ENCODE measurements at regions not wholly inside any gene's neighbourhood (a gene's known extent, or its start where the extent isn't known, plus 50 kb on each side); places are given as distances from the start of the nearest gene placed in this dataset.

DNA sequence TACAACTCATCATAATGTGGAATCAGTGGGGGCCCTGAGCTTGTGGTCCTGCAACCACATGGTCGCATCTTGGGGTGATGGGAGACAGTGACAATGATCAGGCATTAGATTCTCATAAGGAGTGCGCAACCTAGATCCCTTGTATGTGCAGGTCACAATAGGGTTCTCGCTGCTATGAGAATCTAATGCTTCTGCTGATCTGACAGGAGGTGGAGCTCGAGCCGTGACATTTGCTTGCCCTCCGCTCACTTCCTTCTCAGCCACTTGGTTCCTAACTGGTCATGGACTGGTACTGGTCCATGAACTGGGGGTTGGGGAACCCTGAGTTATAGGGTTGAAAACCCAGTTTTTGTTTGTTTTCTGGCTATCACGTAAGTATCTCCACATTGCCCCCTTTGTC lies 1290.9 kb upstream of the ATXN8OS start:
- DNase-seq, result no peak
- 81 to 88% methylated on average over 1 to 7 of the region's 7 CpGs for WGBS, 2 donors (ENCODE audit: low coverage in 1 of 2)
- Histone ChIP-seq H3K4me1 (no peaks in the 10 kb centered on the region), H3K36me3 (no peaks in the 10 kb centered on the region), H3K27ac (no peak overlapping the region), H3K9me3 (no peaks in the 10 kb centered on the region), H3K4me3 (no peak overlapping the region), H3K27me3 (no peaks in the 10 kb centered on the region)
- in situ Hi-C loops (cut with MboI; ENCODE audit: low pct_ligation_motif_present in 1 of 4, low pct_unique_long_range_greater_than_20kb in 1 of 4, low sequenced_read_pairs in 3 of 4) (no loop called here), intact Hi-C loops (cut with DNase I; ENCODE audit: low total_unique reads) (no loop called here)
- TF ChIP-seq, protein P1, sequence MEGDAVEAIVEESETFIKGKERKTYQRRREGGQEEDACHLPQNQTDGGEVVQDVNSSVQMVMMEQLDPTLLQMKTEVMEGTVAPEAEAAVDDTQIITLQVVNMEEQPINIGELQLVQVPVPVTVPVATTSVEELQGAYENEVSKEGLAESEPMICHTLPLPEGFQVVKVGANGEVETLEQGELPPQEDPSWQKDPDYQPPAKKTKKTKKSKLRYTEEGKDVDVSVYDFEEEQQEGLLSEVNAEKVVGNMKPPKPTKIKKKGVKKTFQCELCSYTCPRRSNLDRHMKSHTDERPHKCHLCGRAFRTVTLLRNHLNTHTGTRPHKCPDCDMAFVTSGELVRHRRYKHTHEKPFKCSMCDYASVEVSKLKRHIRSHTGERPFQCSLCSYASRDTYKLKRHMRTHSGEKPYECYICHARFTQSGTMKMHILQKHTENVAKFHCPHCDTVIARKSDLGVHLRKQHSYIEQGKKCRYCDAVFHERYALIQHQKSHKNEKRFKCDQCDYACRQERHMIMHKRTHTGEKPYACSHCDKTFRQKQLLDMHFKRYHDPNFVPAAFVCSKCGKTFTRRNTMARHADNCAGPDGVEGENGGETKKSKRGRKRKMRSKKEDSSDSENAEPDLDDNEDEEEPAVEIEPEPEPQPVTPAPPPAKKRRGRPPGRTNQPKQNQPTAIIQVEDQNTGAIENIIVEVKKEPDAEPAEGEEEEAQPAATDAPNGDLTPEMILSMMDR (IDR thresholded peaks at IDR 0.05), result no peak
- TF ChIP-seq POLR2AphosphoS5 (IDR thresholded peaks at IDR 0.05), result no peak
- no peak for TF ChIP-seq POLR2A (IDR thresholded peaks at IDR 0.05)
- TF ChIP-seq EP300 (IDR thresholded peaks at IDR 0.05; ENCODE audit: low read depth), result no peak

DNA sequence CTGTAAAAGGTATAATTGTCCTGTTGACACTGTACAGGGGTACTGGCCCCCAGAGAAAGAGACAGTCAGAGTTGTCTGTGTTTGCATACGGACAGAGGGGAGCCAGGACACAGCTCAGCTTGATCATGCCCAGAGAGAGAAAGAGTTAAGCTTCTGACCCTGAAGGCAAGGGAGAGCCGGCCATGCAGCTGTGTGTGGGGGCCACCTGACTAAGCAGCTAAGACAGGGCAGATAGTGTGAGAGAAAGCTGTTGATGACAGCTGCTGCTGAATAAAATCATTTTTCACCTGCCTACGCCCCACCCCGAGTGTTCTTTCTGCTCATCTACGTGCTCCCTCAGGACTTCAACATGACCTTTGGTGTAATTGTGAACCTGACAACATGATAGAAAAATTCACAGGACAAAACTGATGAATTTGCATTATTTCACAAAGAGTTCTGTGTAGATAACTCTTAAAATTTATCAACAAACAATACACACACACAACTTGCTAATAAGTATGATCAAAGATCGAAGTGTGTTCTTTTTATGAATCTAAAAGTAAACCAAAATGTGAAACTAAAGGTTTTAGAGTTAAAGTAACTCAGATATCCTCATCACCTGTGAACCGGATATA lies 1294.3 kb upstream of the ATXN8OS start:
- no peak for DNase-seq

DNA sequence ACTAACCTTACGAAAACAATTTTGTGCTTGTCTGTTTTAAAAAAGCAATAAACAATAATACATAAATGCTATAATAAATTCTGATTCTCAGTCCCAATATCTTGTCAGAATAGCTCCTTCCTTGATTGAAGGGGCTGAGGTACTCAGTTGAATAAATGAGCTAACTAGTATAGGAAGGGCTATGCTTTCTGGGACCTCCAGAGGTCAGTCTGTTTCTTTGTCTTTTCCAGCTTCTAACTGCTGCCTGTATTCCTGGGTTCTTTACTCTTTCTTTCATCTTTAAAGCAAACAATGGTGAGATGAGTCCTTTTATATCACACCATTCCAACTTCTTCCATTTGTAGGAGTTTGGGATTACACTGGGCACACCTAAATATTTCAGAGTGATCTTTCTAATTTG lies 1297.0 kb upstream of the ATXN8OS start:
- Histone ChIP-seq H3K4me1 (no peaks in the 10 kb centered on the region), H3K27me3 (no peaks in the 10 kb centered on the region), H3K36me3 (no peaks in the 10 kb centered on the region), H3K9me3 (no peaks in the 10 kb centered on the region), H3K4me3 (no peak overlapping the region), H3K27ac (no peak overlapping the region)
- TF ChIP-seq, protein P1 (IDR thresholded peaks at IDR 0.05), result no peak
- TF ChIP-seq POLR2AphosphoS5 (IDR thresholded peaks at IDR 0.05) (no peak), POLR2A (IDR thresholded peaks at IDR 0.05) (no peak), EP300 (IDR thresholded peaks at IDR 0.05; ENCODE audit: low read depth) (no peak)
- intact Hi-C loops (cut with DNase I; ENCODE audit: low total_unique reads), result no loop called here
- no peak for DNase-seq
- WGBS, 2 donors (ENCODE audit: low coverage in 1 of 2), result 0% methylated on average over 1 of the region's 1 CpG
- in situ Hi-C loops (cut with MboI; ENCODE audit: low pct_ligation_motif_present in 1 of 4, low pct_unique_long_range_greater_than_20kb in 1 of 4, low sequenced_read_pairs in 3 of 4), result no loop called here

More for the DNA sequence above, 1294.3 kb upstream of the ATXN8OS start:
- Histone ChIP-seq H3K27me3 (no peaks in the 10 kb centered on the region), H3K4me1 (no peaks in the 10 kb centered on the region), H3K4me3 (no peak overlapping the region), H3K36me3 (no peaks in the 10 kb centered on the region), H3K27ac (no peak overlapping the region), H3K9me3 (no peaks in the 10 kb centered on the region)
- intact Hi-C loops (cut with DNase I; ENCODE audit: low total_unique reads), result no loop called here
- TF ChIP-seq, protein P1 (IDR thresholded peaks at IDR 0.05), result no peak
- TF ChIP-seq POLR2AphosphoS5 (IDR thresholded peaks at IDR 0.05) (no peak), POLR2A (IDR thresholded peaks at IDR 0.05) (no peak), EP300 (IDR thresholded peaks at IDR 0.05; ENCODE audit: low read depth) (no peak)
- in situ Hi-C loops (cut with MboI; ENCODE audit: low pct_ligation_motif_present in 1 of 4, low pct_unique_long_range_greater_than_20kb in 1 of 4, low sequenced_read_pairs in 3 of 4), result no loop called here
- 64% methylated on average over 6 to 7 of the region's 7 CpGs for WGBS, 2 donors (ENCODE audit: low coverage in 1 of 2)

DNA sequence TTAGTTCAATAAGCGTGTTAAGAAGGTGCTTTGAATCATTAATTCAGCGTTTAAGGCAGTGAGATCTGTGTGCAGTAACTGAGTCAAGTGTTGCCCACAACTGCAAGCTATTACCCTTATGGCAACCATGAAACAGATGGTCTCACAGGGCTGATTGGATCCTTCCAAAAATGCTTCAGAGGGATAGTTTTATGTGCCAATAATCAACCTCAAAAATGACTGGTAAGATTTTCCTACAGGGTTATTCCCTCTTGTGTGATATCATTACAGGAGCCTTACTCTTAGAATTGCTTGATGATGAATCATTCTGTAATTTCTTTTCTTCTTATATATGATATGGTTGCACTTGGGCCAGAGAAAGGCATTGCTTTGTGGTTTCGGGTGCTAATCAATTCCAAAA lies 1299.2 kb upstream of the ATXN8OS start:
- Histone ChIP-seq H3K27ac (no peak overlapping the region), H3K27me3 (no peaks in the 10 kb centered on the region), H3K4me3 (no peak overlapping the region), H3K4me1 (no peaks in the 10 kb centered on the region), H3K36me3 (no peaks in the 10 kb centered on the region), H3K9me3 (no peaks in the 10 kb centered on the region)
- no peak for DNase-seq
- WGBS, 2 donors (ENCODE audit: low coverage in 1 of 2), result 78 to 79% methylated on average over 3 of the region's 3 CpGs
- intact Hi-C loops (cut with DNase I; ENCODE audit: low total_unique reads), result no loop called here
- TF ChIP-seq EP300 (IDR thresholded peaks at IDR 0.05; ENCODE audit: low read depth) (no peak), POLR2A (IDR thresholded peaks at IDR 0.05) (no peak), POLR2AphosphoS5 (IDR thresholded peaks at IDR 0.05) (no peak)
- TF ChIP-seq, protein P1 (IDR thresholded peaks at IDR 0.05), result no peak
- in situ Hi-C loops (cut with MboI; ENCODE audit: low pct_ligation_motif_present in 1 of 4, low pct_unique_long_range_greater_than_20kb in 1 of 4, low sequenced_read_pairs in 3 of 4), result no loop called here

Measured in transverse colon (tissue), 4 donors.